Osteocyte (in vitro differentiated cells): ENCODE measurements at regions not wholly inside any gene's neighbourhood (a gene's known extent, or its start where the extent isn't known, plus 50 kb on each side); places are given as distances from the start of the nearest gene placed in this dataset.

Experiments used
- DNase-seq: peaks from one replicate; pipeline ENCODE4 v3.0.0; 2021; ENCODE audit warnings: mixed read lengths; ENCODE audit not compliant: unreplicated experiment; ENCODE audit errors: extremely low spot score
- H3K27ac Mint-ChIP-seq: one replicate; pipeline ENCODE4 v1.8.0; 2021; ENCODE audit warnings: mild to moderate bottlenecking, mixed read lengths; ENCODE audit not compliant: unreplicated experiment
- H3K27me3 Mint-ChIP-seq: one replicate; pipeline ENCODE4 v1.8.0; 2021; ENCODE audit warnings: mixed read lengths; ENCODE audit not compliant: unreplicated experiment
- H3K36me3 Mint-ChIP-seq: one replicate; pipeline ENCODE4 v1.8.0; 2021; ENCODE audit warnings: mixed read lengths; ENCODE audit not compliant: unreplicated experiment
- H3K4me1 Mint-ChIP-seq: one replicate; pipeline ENCODE4 v1.8.0; 2021; ENCODE audit warnings: mixed read lengths; ENCODE audit not compliant: unreplicated experiment
- H3K4me3 Mint-ChIP-seq: one replicate; pipeline ENCODE4 v1.8.0; 2021; ENCODE audit warnings: mild to moderate bottlenecking, moderate library complexity, mixed read lengths; ENCODE audit not compliant: unreplicated experiment
- H3K9me3 Mint-ChIP-seq: one replicate; pipeline ENCODE4 v1.8.0; 2021; ENCODE audit warnings: mixed read lengths; ENCODE audit not compliant: unreplicated experiment
- TF ChIP-seq, protein P1 (sequence below): fragments of 200-600 bp; sonication (generic); IDR thresholded peaks from 2 replicates; pipeline ENCODE4 v1.5.0; 2021; ENCODE audit warnings: antibody characterized with exemption, mild to moderate bottlenecking, moderate library complexity

- H3K4me1 Mint-ChIP-seq = no peaks in the 10 kb centered on the region
- no peaks in the 10 kb centered on the region for H3K36me3 Mint-ChIP-seq
- no peak overlapping the region for H3K4me3 Mint-ChIP-seq
- peak; percentile 64 for DNase-seq
- no peaks in the 10 kb centered on the region for H3K27me3 Mint-ChIP-seq
- no peak overlapping the region for H3K27ac Mint-ChIP-seq
- TF ChIP-seq, protein P1, sequence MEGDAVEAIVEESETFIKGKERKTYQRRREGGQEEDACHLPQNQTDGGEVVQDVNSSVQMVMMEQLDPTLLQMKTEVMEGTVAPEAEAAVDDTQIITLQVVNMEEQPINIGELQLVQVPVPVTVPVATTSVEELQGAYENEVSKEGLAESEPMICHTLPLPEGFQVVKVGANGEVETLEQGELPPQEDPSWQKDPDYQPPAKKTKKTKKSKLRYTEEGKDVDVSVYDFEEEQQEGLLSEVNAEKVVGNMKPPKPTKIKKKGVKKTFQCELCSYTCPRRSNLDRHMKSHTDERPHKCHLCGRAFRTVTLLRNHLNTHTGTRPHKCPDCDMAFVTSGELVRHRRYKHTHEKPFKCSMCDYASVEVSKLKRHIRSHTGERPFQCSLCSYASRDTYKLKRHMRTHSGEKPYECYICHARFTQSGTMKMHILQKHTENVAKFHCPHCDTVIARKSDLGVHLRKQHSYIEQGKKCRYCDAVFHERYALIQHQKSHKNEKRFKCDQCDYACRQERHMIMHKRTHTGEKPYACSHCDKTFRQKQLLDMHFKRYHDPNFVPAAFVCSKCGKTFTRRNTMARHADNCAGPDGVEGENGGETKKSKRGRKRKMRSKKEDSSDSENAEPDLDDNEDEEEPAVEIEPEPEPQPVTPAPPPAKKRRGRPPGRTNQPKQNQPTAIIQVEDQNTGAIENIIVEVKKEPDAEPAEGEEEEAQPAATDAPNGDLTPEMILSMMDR = no peak
- H3K9me3 Mint-ChIP-seq = peaks cover 9% of the 10 kb centered on the region
These were observed 173.5 kb downstream of the SCP2D1 start for GRCh38 chr20:18986895-18987580.

DNA sequence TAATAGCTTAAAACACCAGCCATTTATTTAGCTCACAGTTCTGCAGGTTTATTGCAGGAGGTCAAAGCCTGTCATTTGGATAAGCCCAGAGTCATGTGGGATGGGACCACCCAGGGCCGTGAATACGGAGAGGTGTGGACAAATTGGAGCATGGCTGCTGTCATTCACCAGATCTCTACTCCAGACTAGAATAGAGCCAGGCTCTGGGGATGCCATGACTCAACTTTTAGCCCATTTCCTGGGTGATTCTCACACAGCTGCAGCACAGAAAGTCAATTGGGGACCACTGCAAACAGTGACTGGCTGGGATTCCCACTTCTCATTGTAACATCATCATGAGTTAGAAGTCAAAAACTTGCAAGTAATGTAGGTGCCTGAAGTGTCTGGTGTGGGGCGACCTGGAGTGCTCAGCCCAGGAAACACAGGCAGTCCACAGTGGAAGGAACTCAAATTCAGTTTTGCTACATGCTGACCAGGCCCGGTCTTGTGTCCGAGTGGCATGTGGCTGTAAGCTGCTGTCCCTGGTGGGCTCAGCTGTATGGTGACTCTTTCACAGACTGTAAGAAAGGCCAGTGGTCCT, 174.3 kb downstream of the SCP2D1 start:
- H3K4me3 Mint-ChIP-seq = no peak overlapping the region
- no peaks in the 10 kb centered on the region for H3K36me3 Mint-ChIP-seq
- H3K4me1 Mint-ChIP-seq = no peaks in the 10 kb centered on the region
- DNase-seq = peak; percentile 56
- peaks cover 15% of the 10 kb centered on the region for H3K9me3 Mint-ChIP-seq
- H3K27ac Mint-ChIP-seq = no peak overlapping the region
- no peaks in the 10 kb centered on the region for H3K27me3 Mint-ChIP-seq
- TF ChIP-seq, protein P1 = no peak

DNA sequence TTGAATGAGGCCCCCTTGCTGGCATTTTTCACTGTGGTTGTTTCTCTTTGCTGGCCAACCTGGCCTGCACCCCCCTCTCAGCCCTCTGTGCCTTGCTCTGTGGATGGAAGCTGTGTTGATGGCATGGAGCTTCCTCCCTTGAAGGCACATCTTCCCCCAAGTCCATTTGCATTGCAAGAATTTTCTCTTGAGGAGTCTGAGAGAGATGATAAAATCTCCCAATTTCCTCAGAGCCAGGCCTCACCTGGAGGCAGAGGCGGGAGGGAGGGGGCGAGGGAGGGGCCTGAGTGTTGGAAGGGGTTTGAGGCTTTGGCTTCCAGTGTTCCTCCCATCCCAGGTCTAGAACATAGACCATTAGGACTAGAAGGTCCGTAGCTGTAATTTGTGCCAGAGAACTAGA, 175.1 kb downstream of the SCP2D1 start:
- Mint-ChIP-seq H3K9me3 (peaks cover 22% of the 10 kb centered on the region), H3K36me3 (no peaks in the 10 kb centered on the region), H3K27ac (no peak overlapping the region), H3K4me1 (no peaks in the 10 kb centered on the region), H3K27me3 (no peaks in the 10 kb centered on the region), H3K4me3 (no peak overlapping the region)
- TF ChIP-seq, protein P1 = no peak
- peak; percentile 65 for DNase-seq

- Mint-ChIP-seq H3K36me3 (no peaks in the 10 kb centered on the region), H3K4me1 (no peaks in the 10 kb centered on the region), H3K27ac (no peak overlapping the region), H3K27me3 (no peaks in the 10 kb centered on the region), H3K4me3 (no peak overlapping the region), H3K9me3 (peaks cover 27% of the 10 kb centered on the region)
- DNase-seq = peak; percentile 67
- TF ChIP-seq, protein P1 = no peak
These were observed 176.3 kb downstream of the SCP2D1 start for GRCh38 chr20:18989736-18990474.

GRCh38 chr20:18991012-18991411, 177.4 kb downstream of the SCP2D1 start:
- TF ChIP-seq, protein P1 = no peak
- H3K4me3 Mint-ChIP-seq = no peak overlapping the region
- H3K27me3 Mint-ChIP-seq = no peaks in the 10 kb centered on the region
- H3K27ac Mint-ChIP-seq = no peak overlapping the region
- H3K4me1 Mint-ChIP-seq = no peaks in the 10 kb centered on the region
- peaks cover 29% of the 10 kb centered on the region for H3K9me3 Mint-ChIP-seq
- H3K36me3 Mint-ChIP-seq = no peaks in the 10 kb centered on the region
- no peak for DNase-seq
